GM18861 (cell line): ENCODE measurements at regions not wholly inside any gene's neighbourhood (a gene's known extent, or its start where the extent isn't known, plus 50 kb on each side); places are given as distances from the start of the nearest gene placed in this dataset.

Experiments
- ATAC-seq: cut with Tn5 transposase; IDR thresholded peaks from one replicate; pipeline ENCODE4 v1.9.1; 2021; ENCODE audit not compliant: unreplicated experiment

- ATAC-seq: no peak
These were observed 283.9 kb upstream of the EEF2KMT start for GRCh38 chr16:5381481-5381880.

- no peak for ATAC-seq
These were observed 282.4 kb upstream of the EEF2KMT start for GRCh38 chr16:5379954-5380353.

DNA sequence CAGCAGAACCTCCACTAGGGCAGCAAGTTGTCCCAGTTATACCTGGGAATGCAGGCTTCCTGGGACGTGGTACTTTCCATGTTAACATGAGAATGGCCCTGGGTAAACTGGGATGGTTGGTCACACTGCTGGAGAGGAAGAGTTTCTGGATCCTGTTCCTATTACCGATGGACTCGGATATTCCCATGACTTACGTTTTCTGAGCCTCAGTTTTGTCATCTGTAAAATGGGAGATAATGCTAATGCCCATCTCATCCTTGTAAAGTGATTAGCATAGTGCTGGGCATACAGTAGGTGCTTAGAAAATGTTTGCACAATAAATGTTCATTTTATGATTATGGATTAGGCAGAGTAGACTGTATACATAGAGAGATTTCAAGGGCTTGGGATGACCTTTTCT is 280.9 kb upstream of the EEF2KMT start:
- ATAC-seq: no peak

DNA sequence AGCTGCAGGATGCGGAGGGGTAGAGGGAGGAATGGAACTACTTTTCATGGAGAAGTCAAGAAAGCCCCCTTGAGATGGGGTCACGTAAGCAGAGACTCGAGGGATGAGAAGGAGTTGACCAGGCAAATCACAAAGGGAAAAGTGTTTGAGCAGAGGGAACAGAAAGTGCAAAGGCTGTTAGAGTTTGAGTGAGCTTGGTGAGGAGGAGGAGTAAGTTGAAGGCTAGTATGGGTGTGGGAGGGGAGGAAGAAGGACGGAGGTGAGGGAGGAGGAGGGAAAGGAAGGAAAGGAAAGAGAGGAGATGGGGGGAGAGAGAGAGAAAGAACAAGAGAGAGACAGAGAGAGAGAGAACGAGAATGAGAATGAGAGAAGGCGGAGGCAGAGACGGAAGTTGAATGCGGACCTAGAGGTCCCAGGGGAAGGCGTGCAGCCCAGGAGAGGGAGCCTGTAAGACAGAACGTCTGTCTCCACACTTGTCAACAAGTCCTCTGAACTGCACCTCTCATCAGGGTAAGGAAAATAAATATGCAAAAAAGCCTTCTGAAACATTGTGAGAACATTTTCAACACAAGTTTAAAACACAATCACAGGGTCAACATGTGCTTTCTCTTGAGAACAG is 279.8 kb upstream of the EEF2KMT start:
- no peak for ATAC-seq

GRCh38 chr16:5374184-5374583 is 276.6 kb upstream of the EEF2KMT start:
- ATAC-seq: no peak

DNA sequence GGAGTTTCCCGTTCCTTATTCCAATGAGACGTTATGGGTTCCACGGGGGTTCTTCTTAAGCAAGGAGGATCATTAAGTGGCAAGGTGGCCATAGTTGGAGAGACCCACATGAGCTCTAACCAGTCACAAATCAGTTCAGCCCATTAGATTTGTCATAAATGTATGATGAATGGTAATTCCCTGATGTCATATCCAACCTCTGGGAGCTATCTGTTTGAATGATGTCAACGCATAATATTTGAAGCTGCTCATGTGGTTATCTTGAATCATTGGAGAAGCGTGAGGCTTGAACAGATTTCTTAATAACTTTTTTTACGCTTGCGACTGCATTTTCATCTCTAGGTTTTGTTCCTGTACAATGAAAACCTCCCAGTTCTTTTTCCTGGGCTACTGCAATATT is 270.4 kb upstream of the EEF2KMT start:
- no peak for ATAC-seq

DNA sequence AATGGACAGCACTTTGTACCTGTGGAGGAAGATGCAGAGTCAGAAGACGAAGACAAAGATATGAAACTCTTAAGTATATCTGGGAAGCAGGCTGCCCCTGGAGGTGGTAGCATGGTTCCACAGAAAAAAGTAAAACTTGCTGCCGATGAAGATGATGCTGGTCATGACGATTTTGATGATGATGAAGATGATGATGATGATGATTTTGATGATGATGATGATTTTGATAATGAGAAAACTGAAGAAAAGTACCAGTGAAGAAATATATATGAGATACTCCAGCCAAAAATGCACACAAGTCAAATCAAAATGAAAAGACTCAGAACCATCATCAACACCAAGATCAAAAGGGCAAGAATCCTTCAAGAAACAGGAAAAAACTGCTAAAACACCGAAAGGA is 268.5 kb upstream of the EEF2KMT start:
- no peak for ATAC-seq

- no peak for ATAC-seq
These were observed 266.6 kb upstream of the EEF2KMT start for GRCh38 chr16:5364186-5364585.

- ATAC-seq: no peak
These were observed 263.7 kb upstream of the EEF2KMT start for GRCh38 chr16:5361322-5361721.

- no peak for ATAC-seq
These were observed 257.1 kb upstream of the EEF2KMT start for GRCh38 chr16:5354645-5355044.

- no peak for ATAC-seq
These were observed 252.3 kb upstream of the EEF2KMT start for GRCh38 chr16:5349670-5350517.

- no peak for ATAC-seq
These were observed 251.5 kb upstream of the EEF2KMT start for GRCh38 chr16:5349101-5349500.

- ATAC-seq: no peak
These were observed 250.0 kb upstream of the EEF2KMT start for GRCh38 chr16:5347561-5347960.

DNA sequence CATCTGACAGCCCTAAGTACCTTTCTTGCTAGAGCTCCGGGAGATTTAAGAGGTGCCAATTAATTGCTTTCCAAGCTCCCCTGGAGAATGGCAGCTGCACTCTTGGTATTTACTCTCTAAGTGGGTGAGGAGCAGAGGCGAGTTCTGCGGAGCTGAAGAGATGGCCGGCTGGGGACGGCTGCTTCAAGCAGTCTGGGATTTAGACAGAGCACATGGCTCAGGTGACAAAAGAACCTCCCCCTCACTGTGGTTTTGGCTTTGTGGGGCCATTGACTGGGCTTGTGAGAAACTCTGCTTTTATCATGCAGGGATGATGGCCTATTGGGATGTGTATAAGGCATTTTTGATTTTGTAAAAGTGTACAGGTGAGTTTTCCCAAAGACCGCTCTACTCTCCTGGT is 239.3 kb upstream of the EEF2KMT start:
- no peak for ATAC-seq

- ATAC-seq: no peak
These were observed 236.4 kb upstream of the EEF2KMT start for GRCh38 chr16:5333991-5334390.

DNA sequence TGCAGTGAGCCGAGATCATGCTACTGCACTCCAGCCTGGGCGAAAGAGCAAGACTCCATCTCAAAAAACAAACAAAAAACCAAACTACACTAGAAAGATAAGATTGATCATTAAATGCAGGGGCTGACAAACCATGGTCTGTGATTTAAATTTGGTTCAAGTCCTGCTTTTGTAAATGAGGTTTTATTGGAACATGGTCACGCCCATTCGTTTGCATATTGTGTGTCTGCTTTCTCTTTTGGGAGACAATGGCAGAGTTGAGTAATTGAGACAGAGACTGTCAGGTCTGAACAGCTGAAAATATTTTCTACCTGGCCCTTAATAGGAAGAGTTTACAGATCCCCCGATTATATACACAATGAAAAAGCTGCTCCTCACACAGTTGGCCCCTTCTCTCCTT is 235.5 kb upstream of the EEF2KMT start:
- no peak for ATAC-seq

DNA sequence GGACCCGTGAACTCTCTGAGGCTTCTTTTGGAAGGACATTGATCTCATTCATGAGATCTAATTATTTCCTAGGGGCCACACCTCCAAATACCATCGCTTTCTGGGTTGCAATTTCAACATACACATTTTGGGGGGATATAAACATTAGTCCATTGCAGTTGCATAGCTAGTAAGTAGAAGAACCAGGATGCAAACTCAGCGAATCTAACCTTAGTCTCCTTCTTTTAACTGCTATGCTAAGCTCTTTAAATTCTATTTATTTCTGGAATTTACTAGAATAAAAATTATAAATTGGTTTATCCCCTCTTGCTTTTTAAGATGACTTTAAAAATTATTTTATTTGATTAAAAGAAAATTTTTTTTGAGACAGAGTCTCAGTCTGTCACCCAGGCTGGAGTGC is 232.5 kb upstream of the EEF2KMT start:
- ATAC-seq: no peak

GRCh38 chr16:5328546-5328945 is 231.0 kb upstream of the EEF2KMT start:
- ATAC-seq: no peak

GRCh38 chr16:5326395-5326794 is 228.8 kb upstream of the EEF2KMT start:
- no peak for ATAC-seq

GRCh38 chr16:5325932-5326331 is 228.3 kb upstream of the EEF2KMT start:
- no peak for ATAC-seq

- no peak for ATAC-seq
These were observed 225.9 kb upstream of the EEF2KMT start for GRCh38 chr16:5323284-5324141.

DNA sequence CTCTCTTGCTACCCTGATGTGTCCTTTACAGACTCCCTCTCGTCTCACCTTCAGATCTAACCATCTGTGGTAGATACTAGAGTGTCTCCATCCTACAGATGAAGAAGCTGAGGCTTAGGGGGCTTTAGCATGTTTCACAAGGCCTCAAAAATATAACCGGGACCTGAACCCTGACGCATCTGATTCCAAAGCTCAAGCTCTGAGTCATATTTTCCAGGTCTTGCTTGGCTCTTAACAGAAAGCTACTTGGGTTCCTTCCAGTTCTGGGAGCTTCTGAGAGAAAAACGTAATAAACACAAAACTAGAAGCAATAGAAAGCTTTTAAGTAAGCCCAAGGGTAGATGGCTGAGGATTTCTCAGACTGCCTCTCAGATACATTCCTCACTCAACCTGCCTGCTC is 224.3 kb upstream of the EEF2KMT start:
- ATAC-seq: no peak
